ENCODE measurements at regions not wholly inside any gene's neighbourhood (a gene's known extent, or its start where the extent isn't known, plus 50 kb on each side); places are given as distances from the start of the nearest gene placed in this dataset.

DNA sequence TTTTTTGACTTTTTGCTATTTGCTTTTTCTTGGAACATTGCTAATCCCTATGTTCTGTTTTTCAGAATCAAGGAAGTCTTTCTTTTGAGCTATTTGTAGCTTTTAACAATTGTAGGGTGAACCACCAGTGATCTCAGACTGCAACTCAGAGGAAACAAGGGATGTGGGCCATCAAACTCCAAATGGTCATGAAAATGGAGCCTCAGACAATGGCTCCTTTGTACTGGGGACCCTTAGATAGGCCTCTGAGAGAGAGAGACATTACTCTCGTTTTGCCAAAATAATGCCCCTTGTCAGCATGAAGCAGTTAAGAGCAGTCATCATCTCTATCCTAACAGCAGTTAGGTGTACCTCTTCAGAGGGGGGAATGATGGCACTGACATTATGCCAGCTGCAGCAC lies 56.4 kb upstream of the GJB6 start:
- TF ChIP-seq CTCF (conservative IDR thresholded peaks at IDR 0.05) (no peak), ZFX (IDR thresholded peaks at IDR 0.05) (no peak)

Measured in C4-2B (cell line).